GM12878 (cell line): ENCODE measurements at regions not wholly inside any gene's neighbourhood (a gene's known extent, or its start where the extent isn't known, plus 50 kb on each side); places are given as distances from the start of the nearest gene placed in this dataset.

Source experiments
- ATAC-seq: fragments of 200-7000 bp; cut with Tn5 transposase; 3 replicates; pipeline ENCODE4 v1.9.1; 2020; ENCODE audit warnings: mild to moderate bottlenecking, moderate library complexity
- BruUV-seq: library from RNA; stranded (reverse); fragments of 400-500 nt; replicated peaks from 2 replicates; lab custom pipeline; 2021; lab: Mats Ljungman, UMichigan
- CTCF ChIA-PET: fragments of 300-600 bp; sonication (Branson Sonifier 250); formaldehyde crosslinking; extraction: SDS; loops from one replicate; lab custom pipeline; 2021; ENCODE audit warnings: inconsistent platforms; lab: Yijun Ruan, JAX
- POLR2A ChIA-PET: fragments of 350-600 bp; formaldehyde crosslinking; extraction: SDS; loops from one replicate; lab custom pipeline; 2021; ENCODE audit warnings: inconsistent platforms; lab: Charles Lee
- RAD21 ChIA-PET: fragments of 300-600 bp; sonication (Branson Sonifier 250); formaldehyde crosslinking; loops from one replicate; lab custom pipeline; 2023; ENCODE audit warnings: antibody characterized with exemption; ENCODE audit not compliant: unreplicated experiment; lab: Charles Lee
- SMC1A ChIA-PET: fragments of 300-600 bp; sonication (Branson Sonifier 250); formaldehyde crosslinking; loops from one replicate; lab custom pipeline; 2023; ENCODE audit not compliant: unreplicated experiment, uncharacterized antibody; lab: Charles Lee
- DNase-seq: peaks from one replicate; pipeline ENCODE4 v3.0.0-alpha.2; 2011; ENCODE audit warnings: low read depth, low spot score
- FAIRE-seq: peaks from 3 replicates; lab custom pipeline; 2011; peaks lifted over from hg19 to GRCh38; lab: Jason Lieb, UNC
- H2AFZ ChIP-seq: 2 replicates; pipeline ENCODE4 v1.6.0; 2011; ENCODE audit warnings: low read depth, low read length, control low read depth; ENCODE audit not compliant: control insufficient read depth
- H3K27ac ChIP-seq: 2 replicates; pipeline ENCODE4 v1.5.1; 2011; ENCODE audit warnings: control low read depth; ENCODE audit not compliant: control insufficient read depth, insufficient read depth
- H3K27me3 ChIP-seq, 2 experiments: replicated peaks in 1 of 2; 2 replicates each; pipeline versions ENCODE4 v1.6.0 to v1.6.1; 2011; ENCODE audit warnings: low read length in 1 of 2; ENCODE audit not compliant: control insufficient read depth in 2 of 2, insufficient read depth in 2 of 2
- H3K36me3 ChIP-seq, 2 experiments: 2 replicates each; pipeline ENCODE4 v1.5.1; 2011; ENCODE audit warnings: low read length in 1 of 2; ENCODE audit not compliant: control insufficient read depth in 2 of 2, insufficient read depth in 2 of 2
- H3K4me1 ChIP-seq: 2 replicates; pipeline ENCODE4 v1.6.1; 2011; ENCODE audit warnings: mild to moderate bottlenecking, low read length, moderate library complexity, mixed read lengths; ENCODE audit not compliant: control insufficient read depth, insufficient read depth
- H3K4me2 ChIP-seq: 2 replicates; pipeline ENCODE4 v1.6.0; 2011; ENCODE audit warnings: control low read depth; ENCODE audit not compliant: control insufficient read depth, insufficient read depth
- H3K4me3 ChIP-seq: fragments of 200-600 bp; sonication (generic); 2 replicates; pipeline ENCODE4 v1.5.1; 2016
- H3K79me2 ChIP-seq: 2 replicates; pipeline ENCODE4 v1.6.0; 2011; ENCODE audit warnings: low read length; ENCODE audit not compliant: control insufficient read depth, insufficient read depth
- H3K9ac ChIP-seq: 2 replicates; pipeline ENCODE4 v1.8.0; 2011; ENCODE audit warnings: low read length, control low read depth, mixed read lengths; ENCODE audit not compliant: control insufficient read depth, insufficient read depth
- H3K9me3 ChIP-seq: replicated peaks from 3 replicates; pipeline ENCODE4 v1.5.1; 2011; ENCODE audit warnings: mild to moderate bottlenecking, low read length; ENCODE audit not compliant: control insufficient read depth, insufficient read depth
- H4K20me1 ChIP-seq: 2 replicates; pipeline ENCODE4 v1.6.0; 2011; ENCODE audit not compliant: control insufficient read depth, insufficient read depth
- BCL3 ChIP-seq: IDR thresholded peaks from 2 replicates; pipeline ENCODE4 v1.6.1; 2011; ENCODE audit warnings: borderline replicate concordance, low read depth, mild to moderate bottlenecking, moderate library complexity, low read length; ENCODE audit not compliant: insufficient read depth, poor library complexity, severe bottlenecking
- BRCA1 ChIP-seq: IDR thresholded peaks from 2 replicates; pipeline ENCODE4 v1.6.1; 2011; ENCODE audit warnings: low read depth, low read length, improper control_type of control experiment
- CHD2 ChIP-seq: IDR thresholded peaks from 2 replicates; pipeline ENCODE4 v1.6.1; 2011; ENCODE audit warnings: low read depth, low read length, improper control_type of control experiment, borderline replicate concordance
- ELK1 ChIP-seq: IDR thresholded peaks from 2 replicates; pipeline ENCODE4 v1.6.1; 2012; ENCODE audit warnings: low read depth, low read length, improper control_type of control experiment
- EP300 ChIP-seq, 2 experiments: fragments of 150-350 bp in 1 of 2; IDR thresholded peaks; 2 replicates each; pipeline ENCODE4 v1.6.1; 2011 to 2012; ENCODE audit warnings: low read depth in 2 of 2, low read length in 2 of 2, borderline replicate concordance in 1 of 2, improper control_type of control experiment in 1 of 2, inconsistent platforms in 1 of 2; ENCODE audit not compliant: control insufficient read depth in 1 of 2
- FOXK2 ChIP-seq: fragments of 450-650 bp; IDR thresholded peaks from 2 replicates; pipeline ENCODE4 v1.6.1; 2017; ENCODE audit warnings: mild to moderate bottlenecking, moderate library complexity
- GATAD2B ChIP-seq: fragments of 450-650 bp; conservative IDR thresholded peaks from 2 replicates; pipeline ENCODE4 v1.6.1; 2017; ENCODE audit warnings: low read depth, mild to moderate bottlenecking, moderate library complexity
- HDAC2 ChIP-seq: fragments of 200-600 bp; sonication (generic); IDR thresholded peaks from 2 replicates; pipeline ENCODE4 v1.6.1; 2017
- IRF4 ChIP-seq: IDR thresholded peaks from 2 replicates; pipeline ENCODE4 v1.6.1; 2011; ENCODE audit warnings: low read depth, low read length
- JUNB ChIP-seq: IDR thresholded peaks from 2 replicates; pipeline ENCODE4 v1.6.1; 2016; ENCODE audit warnings: antibody characterized with exemption, mild to moderate bottlenecking
- MYC ChIP-seq: IDR thresholded peaks from 2 replicates; pipeline ENCODE4 v1.6.1; 2011; ENCODE audit warnings: mild to moderate bottlenecking, low read length, moderate library complexity, inconsistent platforms; ENCODE audit not compliant: insufficient read depth, insufficient replicate concordance, insufficient read length, severe bottlenecking
- NFYB ChIP-seq: IDR thresholded peaks from 2 replicates; pipeline ENCODE4 v1.6.1; 2011; ENCODE audit warnings: low read depth, mild to moderate bottlenecking, low read length, improper control_type of control experiment, moderate library complexity; ENCODE audit not compliant: insufficient read depth
- RBBP5 ChIP-seq: fragments of 200-600 bp; sonication (generic); conservative IDR thresholded peaks from 2 replicates; pipeline ENCODE4 v1.6.1; 2016
- RELA ChIP-seq: fragments of 450-650 bp; IDR thresholded peaks from 2 replicates; pipeline ENCODE4 v1.8.0; 2014; ENCODE audit warnings: borderline replicate concordance; ENCODE audit not compliant: partially characterized antibody
- SIX5 ChIP-seq: IDR thresholded peaks from 2 replicates; pipeline ENCODE4 v1.6.1; 2011; ENCODE audit warnings: mild to moderate bottlenecking, low read depth, low read length, moderate library complexity; ENCODE audit not compliant: severe bottlenecking
- SUPT20H ChIP-seq: IDR thresholded peaks from 2 replicates; pipeline ENCODE4 v1.6.1; 2011; ENCODE audit warnings: low read depth, mild to moderate bottlenecking, low read length, moderate library complexity, borderline replicate concordance; ENCODE audit not compliant: control insufficient read depth
- ZNF384 ChIP-seq: IDR thresholded peaks from 2 replicates; pipeline ENCODE4 v1.6.1; 2012; ENCODE audit warnings: low read depth, mild to moderate bottlenecking, low read length, improper control_type of control experiment, borderline replicate concordance
- WGBS: methylation state at CpG from one replicate; pipeline ENCODE4 v1.1.6; 2016; ENCODE audit warnings: low lambda C conversion rate; ENCODE audit not compliant: insufficient replicate concordance, insufficient coverage; ENCODE audit errors: missing lambda C conversion rate; 5-methylcytosine and 5-hydroxymethylcytosine counted together
- in situ Hi-C: fragments of 300-500 bp; cut with MboI; formaldehyde crosslinking; loops from 9 replicates; pipeline ENCODE4 v1.14.3; 2018; ENCODE audit warnings: mixed read lengths
- intact Hi-C: fragments of 100-400 bp; cut with micrococcal nuclease; formaldehyde crosslinking; loops from one replicate; pipeline ENCODE4 v1.14.2; 2022; ENCODE audit not compliant: unreplicated experiment

- Histone ChIP-seq H3K4me1 (no peaks in the 10 kb centered on the region), H3K36me3 (no peaks in the 10 kb centered on the region), H3K9me3 (no peaks in the 10 kb centered on the region), H3K27me3 (no peaks in the 10 kb centered on the region), H3K79me2 (no peaks in the 10 kb centered on the region), H4K20me1 (no peaks in the 10 kb centered on the region), H3K27ac (no peak overlapping the region), H3K9ac (no peak overlapping the region), H3K4me2 (no peak overlapping the region), H2AFZ (no peak overlapping the region), H3K4me3 (no peak overlapping the region)
- FAIRE-seq (no peak), ATAC-seq (no peak), DNase-seq (no peak)
- intact Hi-C loops (no loop called here), in situ Hi-C loops (no loop called here)
- 0% methylated on average over 2 of the region's 2 CpGs for WGBS
- CTCF ChIA-PET = no interaction called here
- POLR2A ChIA-PET = no interaction called here
- BruUV-seq = no TSS peak
- RAD21 ChIA-PET = no interaction called here
- SMC1A ChIA-PET = no interaction called here
- TF ChIP-seq GATAD2B (no peak), RBBP5 (no peak), CHD2 (no peak)
These were observed 88.3 kb upstream of the CTNND2 start for GRCh38 chr5:11992518-11992917.

GRCh38 chr5:11985993-11986392 is 81.7 kb upstream of the CTNND2 start:
- Histone ChIP-seq H3K9me3 (no peaks in the 10 kb centered on the region), H3K9ac (no peak overlapping the region), H3K4me3 (no peak overlapping the region), H4K20me1 (no peaks in the 10 kb centered on the region), H3K4me1 (no peaks in the 10 kb centered on the region), H3K79me2 (no peaks in the 10 kb centered on the region), H3K4me2 (no peak overlapping the region), H3K27ac (no peak overlapping the region), H3K27me3 (no peaks in the 10 kb centered on the region), H2AFZ (no peak overlapping the region), H3K36me3 (no peaks in the 10 kb centered on the region)
- intact Hi-C loops = no loop called here
- no TSS peak for BruUV-seq
- FAIRE-seq (no peak), ATAC-seq (no peak), DNase-seq (no peak)
- POLR2A ChIA-PET = no interaction called here
- SMC1A ChIA-PET = no interaction called here
- WGBS = 2% methylated on average over 2 of the region's 2 CpGs
- CTCF ChIA-PET = no interaction called here
- RAD21 ChIA-PET = interaction anchor here (0.6 kb wide), 1 partner anchor 121 kb away, joined by 4 read pairs; no protein-coding TSS in a partner anchor
- in situ Hi-C loops = no loop called here
- TF ChIP-seq JUNB (no peak), EP300 (IDR thresholded peaks at IDR 0.05; ENCODE audit: borderline replicate concordance in 1 of 2, control insufficient read depth in 1 of 2, low read depth in 2 of 2, low read length in 2 of 2) (no peak), MYC (no peak), HDAC2 (no peak), BCL3 (no peak), SUPT20H (no peak), ZNF384 (no peak), RELA (no peak), SIX5 (no peak), FOXK2 (no peak), ELK1 (no peak), BRCA1 (no peak), NFYB (no peak), IRF4 (no peak)
